Adrenal gland (tissue), 5 donors: ENCODE measurements at regions not wholly inside any gene's neighbourhood (a gene's known extent, or its start where the extent isn't known, plus 50 kb on each side); places are given as distances from the start of the nearest gene placed in this dataset.

Experiments
- CTCF ChIP-seq, 6 experiments: fragments of 450-650 bp in 4 of 6; fragments of 200-600 bp in 2 of 6; sonication (generic) in 1 of 6; IDR thresholded peaks; 1 replicate in 5 of 6; 2 replicates in 1 of 6; pipeline versions ENCODE4 v1.5.1 to v1.8.0; 2016 to 2021; ENCODE audit warnings: antibody characterized with exemption in 6 of 6, mild to moderate bottlenecking in 2 of 6, moderate library complexity in 1 of 6
- POLR2A ChIP-seq, 2 donors: fragments of 450-650 bp; IDR thresholded peaks; one replicate each; pipeline ENCODE4 v1.6.1; 2017; ENCODE audit warnings: antibody characterized with exemption in 2 of 2, mild to moderate bottlenecking in 2 of 2, moderate library complexity in 1 of 2
- donor health status: DM: no; HTN: no; CAD: no.

GRCh38 chr5:74277418-74277817 is 363.1 kb downstream of the ENC1 start:
- no peak for TF ChIP-seq POLR2A (IDR thresholded peaks at IDR 0.05)
- no peak for TF ChIP-seq CTCF (IDR thresholded peaks at IDR 0.05)
